WTC11 (cell line): ENCODE measurements at regions not wholly inside any gene's neighbourhood (a gene's known extent, or its start where the extent isn't known, plus 50 kb on each side); places are given as distances from the start of the nearest gene placed in this dataset.

Source experiments
- ATAC-seq: fragments of 200-7000 bp; cut with Tn5 transposase; 2 replicates; pipeline ENCODE4 v1.10.0; 2021; ENCODE audit warnings: mild to moderate bottlenecking, moderate library complexity
- CTCF ChIA-PET: fragments of 300-600 bp; sonication (Branson Sonifier 250); formaldehyde crosslinking; loops from one replicate; lab custom pipeline; 2021; ENCODE audit warnings: antibody characterized with exemption; lab: Charles Lee
- POLR2A ChIA-PET: fragments of 350-600 bp; sonication (Branson Sonifier 250); formaldehyde crosslinking; loops from one replicate; lab custom pipeline; 2021; ENCODE audit warnings: antibody characterized with exemption; lab: Charles Lee
- DNase-seq: peaks from one replicate; pipeline ENCODE4 v3.0.0; 2021; ENCODE audit warnings: low spot score
- H3K27ac Mint-ChIP-seq: 2 replicates; pipeline ENCODE4 v1.8.0; 2021; ENCODE audit warnings: mixed read lengths
- H3K27me3 Mint-ChIP-seq: 2 replicates; pipeline ENCODE4 v1.8.0; 2021; ENCODE audit warnings: low read depth, mild to moderate bottlenecking, moderate library complexity, mixed read lengths
- H3K36me3 Mint-ChIP-seq: 2 replicates; pipeline ENCODE4 v1.8.0; 2021; ENCODE audit warnings: mixed read lengths
- H3K4me1 Mint-ChIP-seq: 2 replicates; pipeline ENCODE4 v1.8.0; 2022; ENCODE audit warnings: mixed read lengths
- H3K4me3 Mint-ChIP-seq: 2 replicates; pipeline ENCODE4 v1.8.0; 2021; ENCODE audit warnings: mild to moderate bottlenecking, moderate library complexity, mixed read lengths
- H3K9me3 Mint-ChIP-seq: 2 replicates; pipeline ENCODE4 v1.8.0; 2021; ENCODE audit warnings: mixed read lengths
- ATF1 ChIP-seq: sonication (generic); formaldehyde crosslinking; IDR thresholded peaks from 2 replicates; pipeline ENCODE4 v1.8.1; 2023; ENCODE audit warnings: mild to moderate bottlenecking, moderate library complexity, missing genetic modification reagents
- ATF6 ChIP-seq: sonication (generic); formaldehyde crosslinking; IDR thresholded peaks from 2 replicates; pipeline ENCODE4 v1.8.1; 2023; ENCODE audit warnings: mild to moderate bottlenecking, missing genetic modification reagents
- ERG ChIP-seq: fragments of 250-450 bp; sonication (Bioruptor Pico); IDR thresholded peaks from 2 replicates; pipeline ENCODE4 v1.8.0; 2021; ENCODE audit warnings: mild to moderate bottlenecking
- FOXJ3 ChIP-seq: sonication (generic); formaldehyde crosslinking; IDR thresholded peaks from 2 replicates; pipeline ENCODE4 v1.9.0; 2021; ENCODE audit warnings: missing genetic modification reagents, mild to moderate bottlenecking, borderline replicate concordance
- JUN ChIP-seq: sonication (generic); formaldehyde crosslinking; IDR thresholded peaks from 2 replicates; pipeline ENCODE4 v1.8.0; 2023; ENCODE audit warnings: mild to moderate bottlenecking, missing genetic modification reagents
- MAX ChIP-seq: sonication (generic); formaldehyde crosslinking; IDR thresholded peaks from 2 replicates; pipeline ENCODE4 v1.8.0; 2022; ENCODE audit warnings: mild to moderate bottlenecking, missing genetic modification reagents
- OVOL2 ChIP-seq: fragments of 250-450 bp; sonication (Bioruptor Pico); IDR thresholded peaks from 2 replicates; pipeline ENCODE4 v1.9.0; 2021; ENCODE audit warnings: mild to moderate bottlenecking, borderline replicate concordance
- SMAD4 ChIP-seq: sonication (generic); formaldehyde crosslinking; IDR thresholded peaks from 2 replicates; pipeline ENCODE4 v1.8.0; 2022; ENCODE audit warnings: mild to moderate bottlenecking, missing genetic modification reagents
- SP1 ChIP-seq: sonication (generic); formaldehyde crosslinking; conservative IDR thresholded peaks from 2 replicates; pipeline ENCODE4 v1.8.1; 2022; ENCODE audit warnings: missing genetic modification reagents
- TCF7 ChIP-seq: sonication (generic); formaldehyde crosslinking; IDR thresholded peaks from 2 replicates; pipeline ENCODE4 v1.8.0; 2022; ENCODE audit warnings: mild to moderate bottlenecking, low read depth, missing genetic modification reagents, moderate library complexity
- TP53 ChIP-seq: sonication (generic); formaldehyde crosslinking; IDR thresholded peaks from 2 replicates; pipeline ENCODE4 v1.8.1; 2023; ENCODE audit warnings: mild to moderate bottlenecking, missing genetic modification reagents
- ZNF138 ChIP-seq: sonication (generic); formaldehyde crosslinking; conservative IDR thresholded peaks from 2 replicates; pipeline ENCODE4 v1.8.1; 2022; ENCODE audit warnings: mild to moderate bottlenecking, moderate library complexity, missing genetic modification reagents
- ZNF263 ChIP-seq: sonication (generic); formaldehyde crosslinking; IDR thresholded peaks from 2 replicates; pipeline ENCODE4 v1.8.1; 2022; ENCODE audit warnings: low read depth, mild to moderate bottlenecking, moderate library complexity, missing genetic modification reagents
- ZNF671 ChIP-seq: fragments of 250-450 bp; sonication (Bioruptor Pico); IDR thresholded peaks from 2 replicates; pipeline ENCODE4 v1.8.0; 2021; ENCODE audit warnings: mild to moderate bottlenecking
- TF ChIP-seq, protein P1 (sequence below): fragments of 250-450 bp; sonication (Bioruptor Pico); IDR thresholded peaks from 2 replicates; pipeline ENCODE4 v1.9.0; 2021; ENCODE audit warnings: mild to moderate bottlenecking
- TF ChIP-seq, protein P2 (sequence below): sonication (generic); formaldehyde crosslinking; IDR thresholded peaks from 2 replicates; pipeline ENCODE4 v1.8.1; 2023; ENCODE audit warnings: mild to moderate bottlenecking, missing genetic modification reagents
- TF ChIP-seq, protein P3 (sequence below): fragments of 250-450 bp; sonication (Bioruptor Pico); IDR thresholded peaks from 2 replicates; pipeline ENCODE4 v1.9.0; 2021; ENCODE audit warnings: mild to moderate bottlenecking
- TF ChIP-seq, protein P4 (sequence below): sonication (generic); formaldehyde crosslinking; IDR thresholded peaks from 2 replicates; pipeline ENCODE4 v1.8.0; 2022; ENCODE audit warnings: missing genetic modification reagents

GRCh38 chr20:56840716-56841261, 211.7 kb downstream of the TFAP2C start:
- no peaks in the 10 kb centered on the region for H3K36me3 Mint-ChIP-seq
- TF ChIP-seq MAX = no peak
- no peak for TF ChIP-seq ZNF263
- TF ChIP-seq, protein P1, sequence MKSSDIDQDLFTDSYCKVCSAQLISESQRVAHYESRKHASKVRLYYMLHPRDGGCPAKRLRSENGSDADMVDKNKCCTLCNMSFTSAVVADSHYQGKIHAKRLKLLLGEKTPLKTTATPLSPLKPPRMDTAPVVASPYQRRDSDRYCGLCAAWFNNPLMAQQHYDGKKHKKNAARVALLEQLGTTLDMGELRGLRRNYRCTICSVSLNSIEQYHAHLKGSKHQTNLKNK (CRISPR knock-in tag) = no peak
- no peak for TF ChIP-seq ERG
- no peak for TF ChIP-seq JUN
- TF ChIP-seq ATF1 = no peak
- no peak for TF ChIP-seq OVOL2 (CRISPR knock-in tag)
- no peak for TF ChIP-seq ATF6 (CRISPR knock-in tag)
- no peak for TF ChIP-seq TCF7 (CRISPR knock-in tag)
- TF ChIP-seq, protein P2, sequence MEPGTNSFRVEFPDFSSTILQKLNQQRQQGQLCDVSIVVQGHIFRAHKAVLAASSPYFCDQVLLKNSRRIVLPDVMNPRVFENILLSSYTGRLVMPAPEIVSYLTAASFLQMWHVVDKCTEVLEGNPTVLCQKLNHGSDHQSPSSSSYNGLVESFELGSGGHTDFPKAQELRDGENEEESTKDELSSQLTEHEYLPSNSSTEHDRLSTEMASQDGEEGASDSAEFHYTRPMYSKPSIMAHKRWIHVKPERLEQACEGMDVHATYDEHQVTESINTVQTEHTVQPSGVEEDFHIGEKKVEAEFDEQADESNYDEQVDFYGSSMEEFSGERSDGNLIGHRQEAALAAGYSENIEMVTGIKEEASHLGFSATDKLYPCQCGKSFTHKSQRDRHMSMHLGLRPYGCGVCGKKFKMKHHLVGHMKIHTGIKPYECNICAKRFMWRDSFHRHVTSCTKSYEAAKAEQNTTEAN (CRISPR knock-in tag) = no peak
- CTCF ChIA-PET = interaction anchor here (0.6 to 5.1 kb wide), 2 partner anchors 133 to 203 kb away, joined by 3 to 94 read pairs; no protein-coding TSS in a partner anchor
- peaks cover 10% of the 10 kb centered on the region; the same call in 1 of the 2 replicates for H3K9me3 Mint-ChIP-seq
- peaks cover under 1% of the 10 kb centered on the region; the same call in 1 of the 2 replicates for H3K27me3 Mint-ChIP-seq
- no peak overlapping the region for H3K27ac Mint-ChIP-seq
- POLR2A ChIA-PET = no interaction called here
- ATAC-seq (no peak), DNase-seq (no peak)
- H3K4me3 Mint-ChIP-seq = no peak overlapping the region
- H3K4me1 Mint-ChIP-seq = peaks cover 12% of the 10 kb centered on the region

DNA sequence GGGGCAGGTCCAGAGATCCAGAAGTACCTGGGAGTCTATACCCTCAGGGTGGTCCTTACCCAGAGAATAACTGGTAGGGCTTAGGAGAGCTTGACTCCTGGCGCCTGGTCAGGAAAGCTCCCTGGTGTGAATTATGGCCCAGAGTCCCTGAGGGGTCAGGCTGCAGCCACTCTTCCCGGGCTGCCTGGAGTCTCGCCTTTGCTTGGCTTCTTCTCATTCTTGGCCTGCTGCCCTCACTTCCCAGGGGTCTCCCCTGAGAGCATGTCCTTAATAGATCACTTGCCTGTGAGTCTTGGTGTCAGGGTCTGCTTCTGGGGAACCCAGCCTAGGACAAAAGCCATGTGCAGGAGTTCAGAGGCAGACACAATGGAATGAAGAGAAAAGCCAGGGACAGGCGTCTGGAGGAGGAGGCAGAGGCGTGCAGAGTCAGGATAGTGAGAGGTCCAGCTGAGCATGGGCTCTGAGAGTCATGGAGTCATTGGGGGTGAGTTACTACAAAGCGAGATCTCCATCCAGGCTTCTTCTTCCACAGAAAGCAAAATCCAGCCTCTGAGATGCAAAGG, 212.3 kb downstream of the TFAP2C start:
- ChIA-PET POLR2A (no interaction called here), CTCF (interaction anchor here (0.6 to 5.1 kb wide), 3 partner anchors 132 to 211 kb away, joined by 3 to 94 read pairs (median 32); partner anchors contain the start of gene TFAP2C)
- peaks cover 4% of the 10 kb centered on the region; the same call in 1 of the 2 replicates for H3K27me3 Mint-ChIP-seq
- TF ChIP-seq TCF7 (CRISPR knock-in tag) (no peak), SP1 (CRISPR knock-in tag) (no peak), FOXJ3 (CRISPR knock-in tag) (no peak), TP53 (CRISPR knock-in tag) (no peak), SMAD4 (no peak), ZNF671 (CRISPR knock-in tag) (no peak), ZNF138 (CRISPR knock-in tag) (no peak)
- TF ChIP-seq, protein P3, sequence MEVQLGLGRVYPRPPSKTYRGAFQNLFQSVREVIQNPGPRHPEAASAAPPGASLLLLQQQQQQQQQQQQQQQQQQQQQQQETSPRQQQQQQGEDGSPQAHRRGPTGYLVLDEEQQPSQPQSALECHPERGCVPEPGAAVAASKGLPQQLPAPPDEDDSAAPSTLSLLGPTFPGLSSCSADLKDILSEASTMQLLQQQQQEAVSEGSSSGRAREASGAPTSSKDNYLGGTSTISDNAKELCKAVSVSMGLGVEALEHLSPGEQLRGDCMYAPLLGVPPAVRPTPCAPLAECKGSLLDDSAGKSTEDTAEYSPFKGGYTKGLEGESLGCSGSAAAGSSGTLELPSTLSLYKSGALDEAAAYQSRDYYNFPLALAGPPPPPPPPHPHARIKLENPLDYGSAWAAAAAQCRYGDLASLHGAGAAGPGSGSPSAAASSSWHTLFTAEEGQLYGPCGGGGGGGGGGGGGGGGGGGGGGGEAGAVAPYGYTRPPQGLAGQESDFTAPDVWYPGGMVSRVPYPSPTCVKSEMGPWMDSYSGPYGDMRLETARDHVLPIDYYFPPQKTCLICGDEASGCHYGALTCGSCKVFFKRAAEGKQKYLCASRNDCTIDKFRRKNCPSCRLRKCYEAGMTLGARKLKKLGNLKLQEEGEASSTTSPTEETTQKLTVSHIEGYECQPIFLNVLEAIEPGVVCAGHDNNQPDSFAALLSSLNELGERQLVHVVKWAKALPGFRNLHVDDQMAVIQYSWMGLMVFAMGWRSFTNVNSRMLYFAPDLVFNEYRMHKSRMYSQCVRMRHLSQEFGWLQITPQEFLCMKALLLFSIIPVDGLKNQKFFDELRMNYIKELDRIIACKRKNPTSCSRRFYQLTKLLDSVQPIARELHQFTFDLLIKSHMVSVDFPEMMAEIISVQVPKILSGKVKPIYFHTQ (CRISPR knock-in tag) = no peak
- TF ChIP-seq, protein P4, sequence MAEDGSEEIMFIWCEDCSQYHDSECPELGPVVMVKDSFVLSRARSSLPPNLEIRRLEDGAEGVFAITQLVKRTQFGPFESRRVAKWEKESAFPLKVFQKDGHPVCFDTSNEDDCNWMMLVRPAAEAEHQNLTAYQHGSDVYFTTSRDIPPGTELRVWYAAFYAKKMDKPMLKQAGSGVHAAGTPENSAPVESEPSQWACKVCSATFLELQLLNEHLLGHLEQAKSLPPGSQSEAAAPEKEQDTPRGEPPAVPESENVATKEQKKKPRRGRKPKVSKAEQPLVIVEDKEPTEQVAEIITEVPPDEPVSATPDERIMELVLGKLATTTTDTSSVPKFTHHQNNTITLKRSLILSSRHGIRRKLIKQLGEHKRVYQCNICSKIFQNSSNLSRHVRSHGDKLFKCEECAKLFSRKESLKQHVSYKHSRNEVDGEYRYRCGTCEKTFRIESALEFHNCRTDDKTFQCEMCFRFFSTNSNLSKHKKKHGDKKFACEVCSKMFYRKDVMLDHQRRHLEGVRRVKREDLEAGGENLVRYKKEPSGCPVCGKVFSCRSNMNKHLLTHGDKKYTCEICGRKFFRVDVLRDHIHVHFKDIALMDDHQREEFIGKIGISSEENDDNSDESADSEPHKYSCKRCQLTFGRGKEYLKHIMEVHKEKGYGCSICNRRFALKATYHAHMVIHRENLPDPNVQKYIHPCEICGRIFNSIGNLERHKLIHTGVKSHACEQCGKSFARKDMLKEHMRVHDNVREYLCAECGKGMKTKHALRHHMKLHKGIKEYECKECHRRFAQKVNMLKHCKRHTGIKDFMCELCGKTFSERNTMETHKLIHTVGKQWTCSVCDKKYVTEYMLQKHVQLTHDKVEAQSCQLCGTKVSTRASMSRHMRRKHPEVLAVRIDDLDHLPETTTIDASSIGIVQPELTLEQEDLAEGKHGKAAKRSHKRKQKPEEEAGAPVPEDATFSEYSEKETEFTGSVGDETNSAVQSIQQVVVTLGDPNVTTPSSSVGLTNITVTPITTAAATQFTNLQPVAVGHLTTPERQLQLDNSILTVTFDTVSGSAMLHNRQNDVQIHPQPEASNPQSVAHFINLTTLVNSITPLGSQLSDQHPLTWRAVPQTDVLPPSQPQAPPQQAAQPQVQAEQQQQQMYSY (CRISPR knock-in tag) = no peak
- no peak overlapping the region for H3K27ac Mint-ChIP-seq
- H3K36me3 Mint-ChIP-seq = no peaks in the 10 kb centered on the region
- H3K4me3 Mint-ChIP-seq = no peak overlapping the region
- ATAC-seq = no peak
- H3K9me3 Mint-ChIP-seq = peaks cover 10% of the 10 kb centered on the region; the same call in 1 of the 2 replicates
- no peak for DNase-seq
- H3K4me1 Mint-ChIP-seq = peaks cover 10% of the 10 kb centered on the region
